ENCODE measurements at regions not wholly inside any gene's neighbourhood (a gene's known extent, or its start where the extent isn't known, plus 50 kb on each side); places are given as distances from the start of the nearest gene placed in this dataset.

DNA sequence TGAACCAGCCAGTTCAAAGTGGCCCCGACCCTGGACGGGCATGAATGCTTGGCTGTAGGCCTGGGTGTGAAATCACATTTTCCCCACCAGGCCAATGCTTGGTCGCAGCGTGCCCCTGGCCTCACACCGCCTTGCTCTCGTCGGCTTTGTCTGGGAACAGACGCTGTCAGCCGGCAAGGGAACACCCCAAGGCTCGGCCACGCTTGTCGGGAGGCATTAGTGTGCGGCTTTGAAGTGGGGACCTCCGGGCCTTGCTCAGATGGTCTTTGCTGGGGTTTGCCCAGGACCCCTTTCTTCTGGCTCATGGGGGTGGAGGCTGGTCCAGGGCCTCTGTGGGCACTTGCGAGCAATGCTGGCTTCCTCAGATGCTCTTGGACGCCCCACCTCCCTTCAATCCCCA lies 79.1 kb downstream of the INHBB start:
- TF ChIP-seq, protein P1, sequence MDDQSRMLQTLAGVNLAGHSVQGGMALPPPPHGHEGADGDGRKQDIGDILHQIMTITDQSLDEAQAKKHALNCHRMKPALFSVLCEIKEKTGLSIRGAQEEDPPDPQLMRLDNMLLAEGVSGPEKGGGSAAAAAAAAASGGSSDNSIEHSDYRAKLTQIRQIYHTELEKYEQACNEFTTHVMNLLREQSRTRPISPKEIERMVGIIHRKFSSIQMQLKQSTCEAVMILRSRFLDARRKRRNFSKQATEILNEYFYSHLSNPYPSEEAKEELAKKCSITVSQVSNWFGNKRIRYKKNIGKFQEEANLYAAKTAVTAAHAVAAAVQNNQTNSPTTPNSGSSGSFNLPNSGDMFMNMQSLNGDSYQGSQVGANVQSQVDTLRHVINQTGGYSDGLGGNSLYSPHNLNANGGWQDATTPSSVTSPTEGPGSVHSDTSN (CRISPR knock-in tag; IDR thresholded peaks at IDR 0.05) = no peak
- TF ChIP-seq, protein P2, sequence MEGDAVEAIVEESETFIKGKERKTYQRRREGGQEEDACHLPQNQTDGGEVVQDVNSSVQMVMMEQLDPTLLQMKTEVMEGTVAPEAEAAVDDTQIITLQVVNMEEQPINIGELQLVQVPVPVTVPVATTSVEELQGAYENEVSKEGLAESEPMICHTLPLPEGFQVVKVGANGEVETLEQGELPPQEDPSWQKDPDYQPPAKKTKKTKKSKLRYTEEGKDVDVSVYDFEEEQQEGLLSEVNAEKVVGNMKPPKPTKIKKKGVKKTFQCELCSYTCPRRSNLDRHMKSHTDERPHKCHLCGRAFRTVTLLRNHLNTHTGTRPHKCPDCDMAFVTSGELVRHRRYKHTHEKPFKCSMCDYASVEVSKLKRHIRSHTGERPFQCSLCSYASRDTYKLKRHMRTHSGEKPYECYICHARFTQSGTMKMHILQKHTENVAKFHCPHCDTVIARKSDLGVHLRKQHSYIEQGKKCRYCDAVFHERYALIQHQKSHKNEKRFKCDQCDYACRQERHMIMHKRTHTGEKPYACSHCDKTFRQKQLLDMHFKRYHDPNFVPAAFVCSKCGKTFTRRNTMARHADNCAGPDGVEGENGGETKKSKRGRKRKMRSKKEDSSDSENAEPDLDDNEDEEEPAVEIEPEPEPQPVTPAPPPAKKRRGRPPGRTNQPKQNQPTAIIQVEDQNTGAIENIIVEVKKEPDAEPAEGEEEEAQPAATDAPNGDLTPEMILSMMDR (tag by site-specific recombination; IDR thresholded peaks at IDR 0.05) = no peak
- TF ChIP-seq, protein P3, sequence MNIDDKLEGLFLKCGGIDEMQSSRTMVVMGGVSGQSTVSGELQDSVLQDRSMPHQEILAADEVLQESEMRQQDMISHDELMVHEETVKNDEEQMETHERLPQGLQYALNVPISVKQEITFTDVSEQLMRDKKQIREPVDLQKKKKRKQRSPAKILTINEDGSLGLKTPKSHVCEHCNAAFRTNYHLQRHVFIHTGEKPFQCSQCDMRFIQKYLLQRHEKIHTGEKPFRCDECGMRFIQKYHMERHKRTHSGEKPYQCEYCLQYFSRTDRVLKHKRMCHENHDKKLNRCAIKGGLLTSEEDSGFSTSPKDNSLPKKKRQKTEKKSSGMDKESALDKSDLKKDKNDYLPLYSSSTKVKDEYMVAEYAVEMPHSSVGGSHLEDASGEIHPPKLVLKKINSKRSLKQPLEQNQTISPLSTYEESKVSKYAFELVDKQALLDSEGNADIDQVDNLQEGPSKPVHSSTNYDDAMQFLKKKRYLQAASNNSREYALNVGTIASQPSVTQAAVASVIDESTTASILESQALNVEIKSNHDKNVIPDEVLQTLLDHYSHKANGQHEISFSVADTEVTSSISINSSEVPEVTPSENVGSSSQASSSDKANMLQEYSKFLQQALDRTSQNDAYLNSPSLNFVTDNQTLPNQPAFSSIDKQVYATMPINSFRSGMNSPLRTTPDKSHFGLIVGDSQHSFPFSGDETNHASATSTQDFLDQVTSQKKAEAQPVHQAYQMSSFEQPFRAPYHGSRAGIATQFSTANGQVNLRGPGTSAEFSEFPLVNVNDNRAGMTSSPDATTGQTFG (tag by site-specific recombination; IDR thresholded peaks at IDR 0.05; ENCODE audit: borderline replicate concordance) = no peak
- TF ChIP-seq ZNF549 (tag by site-specific recombination; IDR thresholded peaks at IDR 0.05) (no peak), SETDB1 (IDR thresholded peaks at IDR 0.05; ENCODE audit: insufficient read length, low read length) (no peak), TRIM28 (IDR thresholded peaks at IDR 0.05; ENCODE audit: borderline replicate concordance, low read length) (no peak)
- TF ChIP-seq, protein P4, sequence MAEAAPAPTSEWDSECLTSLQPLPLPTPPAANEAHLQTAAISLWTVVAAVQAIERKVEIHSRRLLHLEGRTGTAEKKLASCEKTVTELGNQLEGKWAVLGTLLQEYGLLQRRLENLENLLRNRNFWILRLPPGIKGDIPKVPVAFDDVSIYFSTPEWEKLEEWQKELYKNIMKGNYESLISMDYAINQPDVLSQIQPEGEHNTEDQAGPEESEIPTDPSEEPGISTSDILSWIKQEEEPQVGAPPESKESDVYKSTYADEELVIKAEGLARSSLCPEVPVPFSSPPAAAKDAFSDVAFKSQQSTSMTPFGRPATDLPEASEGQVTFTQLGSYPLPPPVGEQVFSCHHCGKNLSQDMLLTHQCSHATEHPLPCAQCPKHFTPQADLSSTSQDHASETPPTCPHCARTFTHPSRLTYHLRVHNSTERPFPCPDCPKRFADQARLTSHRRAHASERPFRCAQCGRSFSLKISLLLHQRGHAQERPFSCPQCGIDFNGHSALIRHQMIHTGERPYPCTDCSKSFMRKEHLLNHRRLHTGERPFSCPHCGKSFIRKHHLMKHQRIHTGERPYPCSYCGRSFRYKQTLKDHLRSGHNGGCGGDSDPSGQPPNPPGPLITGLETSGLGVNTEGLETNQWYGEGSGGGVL (tag by site-specific recombination; IDR thresholded peaks at IDR 0.05) = no peak
